K562 (cell line): ENCODE measurements at regions not wholly inside any gene's neighbourhood (a gene's known extent, or its start where the extent isn't known, plus 50 kb on each side); places are given as distances from the start of the nearest gene placed in this dataset.

Experiments
- MYBL2 ChIP-seq, 2 experiments: fragments of 450-650 bp in 1 of 2; sonication (generic) in 1 of 2; formaldehyde crosslinking in 1 of 2; IDR thresholded peaks; 2 replicates each; pipeline versions ENCODE4 v1.6.1 to v1.8.1; 2017 to 2022; ENCODE audit warnings: borderline replicate concordance in 1 of 2, inconsistent platforms in 1 of 2, low read depth in 1 of 2, mild to moderate bottlenecking in 1 of 2, missing genetic modification reagents in 1 of 2, moderate library complexity in 1 of 2
- PML ChIP-seq: IDR thresholded peaks from 2 replicates; pipeline ENCODE4 v1.6.1; 2012; ENCODE audit warnings: low read length, inconsistent platforms
- ZNF274 ChIP-seq: IDR thresholded peaks from 2 replicates; pipeline ENCODE4 v1.6.1; 2011; ENCODE audit warnings: low read depth, mild to moderate bottlenecking, low read length, moderate library complexity, borderline replicate concordance
- TF ChIP-seq, protein P1 (sequence below): fragments of 200-600 bp; sonication (generic); IDR thresholded peaks from one replicate; pipeline ENCODE4 v1.6.1; 2012; ENCODE audit warnings: mild to moderate bottlenecking, low read depth, low read length, inconsistent platforms
- TF ChIP-seq, protein P2 (sequence below), 2 experiments: fragments of 450-650 bp in 1 of 2; IDR thresholded peaks; 2 replicates each; pipeline ENCODE4 v1.6.1; 2011 to 2017; ENCODE audit warnings: low read depth in 2 of 2, antibody characterized with exemption in 1 of 2, borderline replicate concordance in 1 of 2, low read length in 1 of 2, mild to moderate bottlenecking in 1 of 2, mixed read lengths in 1 of 2; ENCODE audit not compliant: control insufficient read depth in 1 of 2

DNA sequence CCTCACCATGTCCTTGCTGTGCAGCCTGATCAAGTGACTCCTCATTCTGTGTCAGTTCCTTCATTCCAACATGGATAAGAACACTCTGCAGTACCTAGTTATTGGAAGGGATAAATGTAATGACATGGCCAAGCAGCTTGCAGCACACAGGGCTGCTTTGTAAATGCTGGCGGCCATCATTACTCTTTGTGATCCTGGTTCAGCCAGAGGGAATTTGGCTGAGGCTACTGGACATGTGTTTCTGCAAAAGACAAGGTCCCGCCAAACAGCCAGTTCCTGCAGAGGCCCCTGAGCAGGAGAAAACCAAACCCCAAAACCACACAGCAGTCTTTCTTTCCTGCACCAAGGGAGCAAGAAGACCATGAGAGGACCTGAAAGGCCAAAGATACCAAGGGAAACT lies 495.8 kb downstream of the AJAP1 start (continued):
- TF ChIP-seq, protein P1, sequence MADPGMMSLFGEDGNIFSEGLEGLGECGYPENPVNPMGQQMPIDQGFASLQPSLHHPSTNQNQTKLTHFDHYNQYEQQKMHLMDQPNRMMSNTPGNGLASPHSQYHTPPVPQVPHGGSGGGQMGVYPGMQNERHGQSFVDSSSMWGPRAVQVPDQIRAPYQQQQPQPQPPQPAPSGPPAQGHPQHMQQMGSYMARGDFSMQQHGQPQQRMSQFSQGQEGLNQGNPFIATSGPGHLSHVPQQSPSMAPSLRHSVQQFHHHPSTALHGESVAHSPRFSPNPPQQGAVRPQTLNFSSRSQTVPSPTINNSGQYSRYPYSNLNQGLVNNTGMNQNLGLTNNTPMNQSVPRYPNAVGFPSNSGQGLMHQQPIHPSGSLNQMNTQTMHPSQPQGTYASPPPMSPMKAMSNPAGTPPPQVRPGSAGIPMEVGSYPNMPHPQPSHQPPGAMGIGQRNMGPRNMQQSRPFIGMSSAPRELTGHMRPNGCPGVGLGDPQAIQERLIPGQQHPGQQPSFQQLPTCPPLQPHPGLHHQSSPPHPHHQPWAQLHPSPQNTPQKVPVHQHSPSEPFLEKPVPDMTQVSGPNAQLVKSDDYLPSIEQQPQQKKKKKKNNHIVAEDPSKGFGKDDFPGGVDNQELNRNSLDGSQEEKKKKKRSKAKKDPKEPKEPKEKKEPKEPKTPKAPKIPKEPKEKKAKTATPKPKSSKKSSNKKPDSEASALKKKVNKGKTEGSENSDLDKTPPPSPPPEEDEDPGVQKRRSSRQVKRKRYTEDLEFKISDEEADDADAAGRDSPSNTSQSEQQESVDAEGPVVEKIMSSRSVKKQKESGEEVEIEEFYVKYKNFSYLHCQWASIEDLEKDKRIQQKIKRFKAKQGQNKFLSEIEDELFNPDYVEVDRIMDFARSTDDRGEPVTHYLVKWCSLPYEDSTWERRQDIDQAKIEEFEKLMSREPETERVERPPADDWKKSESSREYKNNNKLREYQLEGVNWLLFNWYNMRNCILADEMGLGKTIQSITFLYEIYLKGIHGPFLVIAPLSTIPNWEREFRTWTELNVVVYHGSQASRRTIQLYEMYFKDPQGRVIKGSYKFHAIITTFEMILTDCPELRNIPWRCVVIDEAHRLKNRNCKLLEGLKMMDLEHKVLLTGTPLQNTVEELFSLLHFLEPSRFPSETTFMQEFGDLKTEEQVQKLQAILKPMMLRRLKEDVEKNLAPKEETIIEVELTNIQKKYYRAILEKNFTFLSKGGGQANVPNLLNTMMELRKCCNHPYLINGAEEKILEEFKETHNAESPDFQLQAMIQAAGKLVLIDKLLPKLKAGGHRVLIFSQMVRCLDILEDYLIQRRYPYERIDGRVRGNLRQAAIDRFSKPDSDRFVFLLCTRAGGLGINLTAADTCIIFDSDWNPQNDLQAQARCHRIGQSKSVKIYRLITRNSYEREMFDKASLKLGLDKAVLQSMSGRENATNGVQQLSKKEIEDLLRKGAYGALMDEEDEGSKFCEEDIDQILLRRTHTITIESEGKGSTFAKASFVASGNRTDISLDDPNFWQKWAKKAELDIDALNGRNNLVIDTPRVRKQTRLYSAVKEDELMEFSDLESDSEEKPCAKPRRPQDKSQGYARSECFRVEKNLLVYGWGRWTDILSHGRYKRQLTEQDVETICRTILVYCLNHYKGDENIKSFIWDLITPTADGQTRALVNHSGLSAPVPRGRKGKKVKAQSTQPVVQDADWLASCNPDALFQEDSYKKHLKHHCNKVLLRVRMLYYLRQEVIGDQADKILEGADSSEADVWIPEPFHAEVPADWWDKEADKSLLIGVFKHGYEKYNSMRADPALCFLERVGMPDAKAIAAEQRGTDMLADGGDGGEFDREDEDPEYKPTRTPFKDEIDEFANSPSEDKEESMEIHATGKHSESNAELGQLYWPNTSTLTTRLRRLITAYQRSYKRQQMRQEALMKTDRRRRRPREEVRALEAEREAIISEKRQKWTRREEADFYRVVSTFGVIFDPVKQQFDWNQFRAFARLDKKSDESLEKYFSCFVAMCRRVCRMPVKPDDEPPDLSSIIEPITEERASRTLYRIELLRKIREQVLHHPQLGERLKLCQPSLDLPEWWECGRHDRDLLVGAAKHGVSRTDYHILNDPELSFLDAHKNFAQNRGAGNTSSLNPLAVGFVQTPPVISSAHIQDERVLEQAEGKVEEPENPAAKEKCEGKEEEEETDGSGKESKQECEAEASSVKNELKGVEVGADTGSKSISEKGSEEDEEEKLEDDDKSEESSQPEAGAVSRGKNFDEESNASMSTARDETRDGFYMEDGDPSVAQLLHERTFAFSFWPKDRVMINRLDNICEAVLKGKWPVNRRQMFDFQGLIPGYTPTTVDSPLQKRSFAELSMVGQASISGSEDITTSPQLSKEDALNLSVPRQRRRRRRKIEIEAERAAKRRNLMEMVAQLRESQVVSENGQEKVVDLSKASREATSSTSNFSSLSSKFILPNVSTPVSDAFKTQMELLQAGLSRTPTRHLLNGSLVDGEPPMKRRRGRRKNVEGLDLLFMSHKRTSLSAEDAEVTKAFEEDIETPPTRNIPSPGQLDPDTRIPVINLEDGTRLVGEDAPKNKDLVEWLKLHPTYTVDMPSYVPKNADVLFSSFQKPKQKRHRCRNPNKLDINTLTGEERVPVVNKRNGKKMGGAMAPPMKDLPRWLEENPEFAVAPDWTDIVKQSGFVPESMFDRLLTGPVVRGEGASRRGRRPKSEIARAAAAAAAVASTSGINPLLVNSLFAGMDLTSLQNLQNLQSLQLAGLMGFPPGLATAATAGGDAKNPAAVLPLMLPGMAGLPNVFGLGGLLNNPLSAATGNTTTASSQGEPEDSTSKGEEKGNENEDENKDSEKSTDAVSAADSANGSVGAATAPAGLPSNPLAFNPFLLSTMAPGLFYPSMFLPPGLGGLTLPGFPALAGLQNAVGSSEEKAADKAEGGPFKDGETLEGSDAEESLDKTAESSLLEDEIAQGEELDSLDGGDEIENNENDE, result no peak
- TF ChIP-seq MYBL2 (IDR thresholded peaks at IDR 0.05; ENCODE audit: low read depth) (no peak), MYBL2 (CRISPR knock-in tag; IDR thresholded peaks at IDR 0.05; ENCODE audit: borderline replicate concordance) (no peak), PML (no peak), ZNF274 (no peak)
- TF ChIP-seq, protein P2, sequence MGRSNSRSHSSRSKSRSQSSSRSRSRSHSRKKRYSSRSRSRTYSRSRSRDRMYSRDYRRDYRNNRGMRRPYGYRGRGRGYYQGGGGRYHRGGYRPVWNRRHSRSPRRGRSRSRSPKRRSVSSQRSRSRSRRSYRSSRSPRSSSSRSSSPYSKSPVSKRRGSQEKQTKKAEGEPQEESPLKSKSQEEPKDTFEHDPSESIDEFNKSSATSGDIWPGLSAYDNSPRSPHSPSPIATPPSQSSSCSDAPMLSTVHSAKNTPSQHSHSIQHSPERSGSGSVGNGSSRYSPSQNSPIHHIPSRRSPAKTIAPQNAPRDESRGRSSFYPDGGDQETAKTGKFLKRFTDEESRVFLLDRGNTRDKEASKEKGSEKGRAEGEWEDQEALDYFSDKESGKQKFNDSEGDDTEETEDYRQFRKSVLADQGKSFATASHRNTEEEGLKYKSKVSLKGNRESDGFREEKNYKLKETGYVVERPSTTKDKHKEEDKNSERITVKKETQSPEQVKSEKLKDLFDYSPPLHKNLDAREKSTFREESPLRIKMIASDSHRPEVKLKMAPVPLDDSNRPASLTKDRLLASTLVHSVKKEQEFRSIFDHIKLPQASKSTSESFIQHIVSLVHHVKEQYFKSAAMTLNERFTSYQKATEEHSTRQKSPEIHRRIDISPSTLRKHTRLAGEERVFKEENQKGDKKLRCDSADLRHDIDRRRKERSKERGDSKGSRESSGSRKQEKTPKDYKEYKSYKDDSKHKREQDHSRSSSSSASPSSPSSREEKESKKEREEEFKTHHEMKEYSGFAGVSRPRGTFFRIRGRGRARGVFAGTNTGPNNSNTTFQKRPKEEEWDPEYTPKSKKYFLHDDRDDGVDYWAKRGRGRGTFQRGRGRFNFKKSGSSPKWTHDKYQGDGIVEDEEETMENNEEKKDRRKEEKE (IDR thresholded peaks at IDR 0.05; ENCODE audit: borderline replicate concordance in 1 of 2, control insufficient read depth in 1 of 2, low read depth in 2 of 2, low read length in 1 of 2), result no peak
- TF ChIP-seq, all 486 proteins: peak for 0
